HG03571 (cell line): ENCODE measurements at regions not wholly inside any gene's neighbourhood (a gene's known extent, or its start where the extent isn't known, plus 50 kb on each side); places are given as distances from the start of the nearest gene placed in this dataset.
"Not testable (repeated sequence)": the region's sequence is repeated elsewhere in the genome, so short reads cannot be mapped to it uniquely, and the experiment has no call there.

Experiments used
- ATAC-seq: cut with Tn5 transposase; IDR thresholded peaks from one replicate; pipeline ENCODE4 v1.9.1; 2021; ENCODE audit not compliant: unreplicated experiment

DNA sequence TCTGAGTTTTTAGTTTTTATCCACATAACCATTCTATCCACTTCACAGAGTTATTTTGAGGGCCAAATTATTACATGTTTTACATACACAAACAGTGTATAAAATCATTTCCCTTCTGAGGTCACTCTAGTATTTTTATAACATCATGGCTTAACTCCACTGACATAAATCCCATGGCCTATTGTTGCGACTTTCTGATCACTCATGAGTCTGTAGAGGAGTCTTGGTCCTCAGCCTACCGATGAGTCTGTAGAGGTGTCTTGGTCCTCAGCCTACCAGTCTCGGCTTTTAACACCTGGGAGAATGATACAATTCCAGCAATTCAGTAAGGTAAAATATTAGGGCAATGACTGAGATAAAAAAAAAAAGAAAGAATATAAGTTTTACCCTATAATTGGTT lies 483.7 kb downstream of the USP25 start:
- ATAC-seq, result no peak

DNA sequence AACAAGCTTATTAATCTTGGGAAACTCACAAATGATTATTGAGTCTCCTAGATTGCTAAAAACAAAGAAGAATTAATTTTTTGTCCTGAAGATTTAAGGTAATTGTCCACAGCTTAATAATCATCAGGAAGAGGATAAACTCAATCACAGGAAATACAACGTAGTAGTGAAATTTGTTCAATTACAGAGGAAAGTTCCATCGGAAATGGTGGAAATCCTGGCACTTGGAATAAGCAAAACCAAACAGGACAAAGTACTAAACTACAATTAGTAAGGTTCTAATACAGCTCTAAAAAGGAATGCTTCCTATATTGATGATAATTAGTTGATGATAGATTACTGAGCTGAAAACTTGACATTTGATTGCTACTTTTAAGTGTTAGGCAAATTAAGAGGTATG lies 485.4 kb downstream of the USP25 start:
- ATAC-seq, result no peak

DNA sequence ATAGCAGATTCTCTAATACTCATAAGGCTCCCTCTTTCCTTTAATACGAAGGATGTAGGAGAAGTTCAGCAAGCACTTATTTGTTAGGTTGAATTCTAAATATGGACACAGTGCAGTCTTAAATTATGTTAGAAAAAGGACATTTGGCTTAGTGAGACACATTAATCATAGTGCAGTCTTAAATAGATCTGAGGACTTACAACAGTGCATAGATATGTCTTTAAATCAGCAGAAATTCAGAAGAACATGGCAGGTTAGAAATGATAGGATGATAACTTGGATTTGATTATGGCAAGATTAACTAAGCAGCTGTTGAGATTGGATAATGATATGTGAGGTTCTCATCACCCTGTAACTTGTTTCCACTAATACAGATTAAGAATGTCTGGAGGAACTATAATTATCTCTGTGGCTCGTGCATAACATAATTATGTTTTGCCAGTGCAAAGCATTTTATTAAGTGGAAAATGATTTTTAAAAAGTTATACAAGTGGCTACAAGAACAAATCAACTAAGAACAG lies 485.9 kb downstream of the USP25 start:
- no peak for ATAC-seq

DNA sequence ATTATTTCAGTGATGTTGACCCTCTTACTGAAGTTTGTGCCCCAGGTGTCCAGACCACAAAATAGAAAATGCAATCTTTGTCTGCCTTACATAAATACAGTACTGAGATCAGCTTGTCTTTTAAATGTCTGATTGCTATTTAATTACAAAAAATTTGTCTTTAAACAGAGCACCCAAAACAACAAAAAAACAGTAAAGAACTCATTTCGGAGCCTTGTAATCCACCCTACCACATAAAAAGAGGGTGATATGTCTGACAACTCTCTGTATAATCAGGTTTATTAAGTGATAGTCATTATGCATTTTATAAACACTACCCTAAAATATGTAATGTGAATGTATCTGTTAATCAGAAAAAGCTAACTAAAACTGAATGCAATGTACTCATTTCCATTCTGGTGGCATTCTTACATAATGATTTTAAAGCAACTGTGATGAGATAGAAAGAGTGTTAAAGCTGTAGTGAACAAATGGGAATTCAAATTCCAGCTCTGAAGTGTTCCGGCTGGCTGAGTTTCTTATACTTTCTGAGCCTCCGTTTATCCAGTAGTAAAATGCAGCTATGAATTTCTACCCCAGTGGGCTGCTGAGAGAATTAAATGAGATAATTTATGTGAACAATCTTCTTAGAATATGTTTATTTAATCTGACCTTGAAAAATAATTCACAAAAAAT lies 486.6 kb downstream of the USP25 start:
- ATAC-seq, result no peak

DNA sequence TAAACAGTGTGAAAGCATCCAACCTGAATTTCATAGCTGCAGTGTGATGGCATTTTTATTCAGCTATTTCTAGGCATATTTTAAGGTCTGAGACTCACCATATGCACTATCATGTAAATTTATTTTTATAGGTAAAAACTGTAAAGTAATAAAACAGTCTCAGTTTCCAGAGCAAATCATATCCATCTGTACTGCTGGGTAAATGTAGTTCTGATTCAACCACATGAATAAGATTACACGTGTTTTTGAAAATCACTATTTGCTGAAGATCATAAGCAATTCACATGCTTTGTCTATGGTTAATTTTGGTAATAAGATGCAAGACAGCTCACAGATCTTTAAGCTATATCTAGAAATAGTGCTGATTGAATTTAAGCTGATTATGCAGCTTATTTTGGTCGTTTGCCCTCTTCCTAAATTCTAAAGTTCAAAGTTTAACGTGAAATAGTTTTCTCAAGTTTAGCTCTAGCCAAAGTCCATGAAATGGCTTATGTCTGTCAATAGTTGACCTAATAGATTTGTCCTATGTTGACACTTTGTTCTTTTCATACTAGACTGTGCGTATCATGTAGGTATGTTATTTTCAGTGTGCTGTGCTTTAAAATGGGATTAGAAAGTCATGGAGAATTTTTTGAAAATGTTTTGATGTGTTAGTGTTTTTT lies 489.0 kb downstream of the USP25 start:
- ATAC-seq, result no peak

DNA sequence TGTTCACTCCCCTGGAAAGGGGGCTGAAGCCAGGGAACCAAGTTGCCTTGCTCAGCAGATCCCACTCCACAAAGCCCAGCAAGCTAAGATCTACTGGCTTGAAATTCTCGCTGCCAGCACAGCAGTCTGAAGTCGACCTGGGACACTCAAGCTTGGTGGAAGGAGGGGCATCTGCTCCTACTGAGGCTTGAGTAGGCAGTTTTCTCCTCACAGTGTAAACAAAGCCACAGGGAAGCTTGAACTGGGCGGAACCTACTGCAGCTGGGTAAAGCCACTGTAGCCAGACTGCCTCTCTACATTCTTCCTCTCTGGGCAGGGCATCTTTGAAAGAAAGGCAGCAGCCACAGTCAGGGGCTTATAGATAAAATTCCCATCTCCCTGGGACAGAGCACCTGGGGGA lies 495.0 kb downstream of the USP25 start:
- ATAC-seq, result not testable (repeated sequence)

DNA sequence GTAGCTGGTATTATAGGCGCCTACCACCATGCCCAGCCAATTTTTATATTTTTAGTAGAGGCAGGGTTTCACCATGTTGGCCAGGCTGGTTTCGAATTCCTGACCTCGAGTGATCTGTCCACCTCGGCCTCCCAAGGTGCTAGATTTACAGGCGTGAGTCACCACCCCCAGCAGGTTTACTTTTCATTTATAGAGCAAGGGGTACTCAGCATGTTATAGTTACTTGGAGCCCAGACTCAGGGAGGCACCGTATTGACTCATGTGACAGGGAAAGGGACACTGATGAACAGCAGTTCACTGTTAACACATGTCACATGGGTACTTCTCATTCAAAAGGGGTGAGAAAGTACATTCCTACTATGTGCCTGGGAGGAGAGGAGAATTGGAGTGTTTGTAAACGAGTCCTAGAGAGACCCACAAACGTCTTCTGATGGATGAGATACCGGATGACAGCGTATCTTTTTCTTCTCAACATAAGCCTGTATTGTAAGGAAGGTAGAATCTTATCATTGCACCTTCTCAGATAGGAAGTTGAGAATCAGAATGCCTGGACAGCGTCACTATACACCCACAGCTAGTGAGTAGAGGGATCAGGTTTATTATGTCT lies 510.0 kb downstream of the USP25 start:
- no peak for ATAC-seq

DNA sequence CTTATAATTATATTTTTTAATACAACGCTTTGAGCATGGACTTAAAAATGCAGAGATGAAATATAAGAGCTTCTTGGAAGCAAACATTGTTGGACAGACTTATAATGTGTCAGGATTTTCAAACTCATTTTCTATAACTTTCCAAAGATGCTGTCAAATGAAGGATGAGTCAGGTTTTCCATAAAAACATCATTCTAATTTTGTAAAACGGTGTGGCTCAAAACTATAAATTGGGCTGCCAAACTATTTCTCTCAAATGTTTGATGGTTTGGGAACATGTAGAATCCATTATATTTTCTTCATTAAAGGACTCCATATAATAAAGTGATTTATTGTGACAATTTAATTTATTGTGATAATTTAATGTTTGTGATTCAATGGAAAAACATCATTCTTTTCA lies 511.2 kb downstream of the USP25 start:
- ATAC-seq, result no peak

DNA sequence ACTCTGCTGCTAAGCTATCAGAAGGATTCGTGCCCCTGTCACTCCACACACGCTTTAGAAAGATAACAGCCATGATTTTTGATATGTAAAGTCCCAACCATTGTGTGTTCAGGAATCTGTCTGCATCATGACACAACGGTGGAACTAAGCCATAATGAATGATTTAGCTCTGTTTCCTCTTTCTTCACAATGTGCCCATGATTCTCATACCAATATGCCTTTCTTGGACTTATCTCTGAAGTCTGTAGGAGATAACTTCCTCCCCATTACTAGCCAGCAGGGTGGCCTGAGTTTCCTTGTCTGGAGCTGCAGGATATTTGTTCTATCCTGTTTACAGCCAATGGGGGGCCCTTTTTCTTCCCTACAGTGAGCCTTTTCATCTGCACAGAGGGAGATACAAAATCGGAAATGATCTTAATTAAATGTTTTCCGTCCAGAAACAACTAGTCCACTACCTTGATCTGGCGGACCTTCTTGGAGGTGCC lies 511.7 kb downstream of the USP25 start:
- no peak for ATAC-seq

DNA sequence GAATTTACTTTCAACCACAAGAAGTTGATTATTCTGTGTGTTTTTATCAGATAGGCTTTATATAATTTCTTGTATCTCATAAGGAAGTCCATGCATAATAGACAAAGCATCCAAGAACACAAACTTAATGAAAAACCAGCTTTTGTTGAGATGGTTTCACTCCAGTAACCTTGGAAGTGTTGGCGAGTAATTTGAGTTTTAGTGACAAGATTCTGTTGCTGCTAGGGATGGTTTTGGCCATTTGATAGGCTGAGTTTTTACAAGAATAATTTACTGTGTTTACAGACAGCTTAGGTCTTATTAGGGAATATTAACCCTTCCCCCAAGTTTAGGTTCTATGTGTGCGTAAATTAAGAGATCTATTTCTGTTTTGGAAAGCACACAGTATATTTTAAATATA lies 513.6 kb downstream of the USP25 start:
- no peak for ATAC-seq

DNA sequence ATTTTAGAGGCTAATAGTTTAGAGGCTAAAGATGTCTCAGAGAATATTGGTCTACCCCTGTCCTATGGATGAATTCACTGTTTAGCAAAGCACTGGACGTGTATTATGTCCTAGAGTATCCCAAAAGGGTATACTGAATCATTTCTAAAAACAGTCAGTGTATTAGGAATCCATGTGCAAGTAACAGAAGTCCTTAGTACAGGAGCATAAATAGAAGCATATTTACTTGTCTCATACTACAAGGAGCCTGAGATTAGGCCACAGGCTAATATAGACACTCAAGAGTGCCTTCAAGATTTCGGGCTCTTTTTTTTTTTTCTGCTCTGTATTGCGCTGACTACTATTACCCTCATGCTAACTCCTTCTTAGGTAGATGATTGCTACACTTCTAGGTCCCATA lies 518.9 kb downstream of the USP25 start:
- no peak for ATAC-seq

DNA sequence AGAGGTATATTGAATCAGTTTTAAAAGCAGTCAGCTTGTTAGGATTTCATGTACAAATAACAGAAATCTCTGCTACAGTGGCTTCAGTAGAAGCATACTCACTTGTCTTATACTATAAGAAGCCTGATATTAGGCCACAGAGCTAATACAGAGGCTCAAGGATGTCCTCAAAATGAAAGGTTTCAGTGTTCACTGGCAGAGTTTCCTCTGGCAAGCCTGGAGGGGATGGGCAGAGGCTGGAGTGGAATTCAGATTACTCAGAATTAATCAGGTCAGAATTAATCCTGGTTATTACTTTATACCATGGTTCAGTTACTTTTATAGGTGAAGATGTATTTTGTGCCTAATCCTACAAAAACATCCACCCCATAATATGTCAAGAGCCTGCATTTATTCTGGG lies 520.5 kb downstream of the USP25 start:
- no peak for ATAC-seq

DNA sequence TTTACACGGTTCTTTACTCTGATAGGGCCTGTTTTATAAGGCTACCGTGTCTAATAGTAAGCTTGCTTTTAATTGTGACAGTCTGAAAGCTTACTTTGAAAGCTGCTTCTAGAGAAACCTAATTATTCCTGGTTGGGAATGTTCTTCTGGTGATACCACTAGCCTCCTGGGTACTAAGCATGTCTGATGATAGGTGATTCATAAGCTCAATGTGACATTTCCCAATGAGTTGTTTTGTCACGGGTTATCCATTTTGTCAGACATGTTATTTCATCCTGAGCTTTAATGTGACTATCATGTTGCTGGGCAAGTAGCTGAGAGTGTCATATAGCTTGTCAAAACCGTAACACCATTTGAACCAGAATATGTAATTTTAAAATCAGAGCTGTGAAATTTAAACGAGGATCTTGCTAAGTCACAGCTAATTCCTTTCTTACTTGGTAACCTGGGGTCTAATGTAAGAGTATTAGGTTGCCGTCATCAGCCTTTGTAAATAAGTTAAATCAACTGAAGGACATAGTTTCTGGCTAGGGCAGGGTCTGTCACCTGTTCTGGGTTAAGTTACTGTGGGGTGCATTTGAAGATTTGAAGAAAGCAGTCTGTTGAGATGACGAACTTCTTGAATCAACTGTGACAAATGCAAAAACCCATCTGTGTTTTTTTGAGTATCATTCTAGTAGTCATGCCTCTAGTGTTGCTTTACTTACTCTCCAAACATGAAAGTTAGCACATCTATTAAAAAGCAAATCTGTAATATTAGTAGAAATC lies 529.2 kb downstream of the USP25 start:
- ATAC-seq, result no peak

DNA sequence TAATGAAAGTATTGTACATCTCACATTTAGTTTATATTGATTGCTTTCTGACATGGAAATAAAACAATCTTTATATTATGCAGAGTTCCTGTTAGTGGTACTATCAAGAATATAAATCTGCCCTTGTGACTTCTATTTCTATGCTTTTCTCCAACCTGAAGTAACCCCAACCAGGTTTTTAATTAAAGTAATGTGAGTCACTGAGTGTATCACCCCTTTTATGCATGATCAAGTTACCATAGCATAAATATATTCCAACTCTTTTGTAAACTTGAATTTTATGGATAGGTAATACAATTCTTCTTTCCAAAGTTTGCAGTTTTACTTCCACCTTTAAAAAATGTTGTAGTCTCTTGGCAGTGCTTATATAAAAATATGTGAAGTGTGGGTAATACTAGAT lies 532.3 kb downstream of the USP25 start:
- no peak for ATAC-seq

DNA sequence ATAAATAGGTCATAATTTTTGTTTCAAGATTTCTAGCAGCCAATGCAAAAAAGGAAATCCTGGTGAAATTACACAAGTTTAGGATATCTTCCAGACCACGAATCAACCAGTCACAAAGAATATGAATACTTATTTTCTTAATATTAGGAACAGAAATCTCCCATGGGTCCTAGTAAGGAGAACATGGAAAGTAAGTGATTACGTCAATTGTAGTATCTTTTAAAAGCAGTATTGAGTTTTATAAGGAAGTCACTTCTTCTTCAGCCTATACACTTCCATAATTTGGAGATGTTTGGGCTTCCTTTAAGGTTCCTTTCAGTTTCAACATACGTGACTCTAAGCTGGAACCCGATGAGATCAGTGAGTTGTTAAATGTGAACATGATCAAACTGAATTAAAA lies 534.5 kb downstream of the USP25 start:
- no peak for ATAC-seq

DNA sequence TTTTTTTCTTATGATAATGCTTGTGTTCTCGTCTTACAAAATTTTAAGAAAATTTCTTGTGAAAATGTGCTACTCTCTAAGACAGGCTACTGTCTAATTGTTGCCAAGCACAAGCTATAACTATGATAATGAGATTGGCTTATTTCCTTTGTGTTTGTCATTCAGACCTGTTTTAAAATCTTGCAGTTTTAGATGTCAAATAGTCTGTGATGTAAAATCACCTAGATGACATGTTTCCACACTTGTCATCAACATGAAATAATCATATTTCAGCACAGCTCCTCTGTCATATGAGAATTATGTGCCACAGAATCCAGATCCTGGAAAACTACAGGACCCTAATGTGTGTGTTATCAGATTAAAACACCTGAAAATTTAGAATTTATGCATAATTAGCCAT lies 539.7 kb downstream of the USP25 start:
- no peak for ATAC-seq

DNA sequence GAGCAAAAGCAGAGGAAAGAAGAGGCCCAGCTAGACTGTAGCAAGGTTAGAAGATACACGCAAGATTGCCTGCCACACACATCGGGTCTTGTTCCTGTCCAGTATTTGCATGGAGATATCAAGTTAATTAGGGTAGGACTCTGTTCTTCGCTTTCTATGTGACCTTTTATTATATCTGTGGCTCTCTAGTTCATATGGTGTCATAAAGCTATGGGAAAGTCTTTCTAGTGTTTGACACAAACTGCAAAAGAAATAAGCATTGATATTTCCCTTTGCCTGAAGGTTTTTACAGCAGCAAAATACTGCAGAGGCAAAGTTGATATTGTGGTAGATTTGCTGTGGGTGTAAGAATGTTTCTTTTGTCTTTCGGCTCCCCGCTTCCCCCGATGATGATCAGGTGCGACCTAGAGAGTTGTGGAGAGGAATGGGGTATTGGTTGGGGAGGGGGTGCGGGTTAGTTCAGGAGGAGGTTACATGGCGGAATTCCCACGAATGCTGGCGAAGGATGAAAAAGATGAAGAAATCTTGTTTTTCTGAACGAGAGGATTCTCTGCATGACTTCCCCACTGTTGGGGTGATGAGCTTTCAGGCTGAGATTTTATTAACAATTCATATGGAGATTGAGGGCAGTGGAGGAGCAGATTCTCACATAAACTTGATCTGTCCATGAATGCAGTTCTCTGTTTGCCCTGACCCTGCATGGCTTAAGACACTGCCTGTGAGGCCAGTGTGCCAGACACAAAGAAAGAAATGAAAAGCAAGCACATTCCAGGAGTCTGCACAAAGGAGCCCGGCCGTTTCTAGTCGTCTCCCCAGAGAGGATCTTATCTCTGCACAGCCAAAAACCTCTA lies 550.2 kb downstream of the USP25 start:
- ATAC-seq, result no peak

DNA sequence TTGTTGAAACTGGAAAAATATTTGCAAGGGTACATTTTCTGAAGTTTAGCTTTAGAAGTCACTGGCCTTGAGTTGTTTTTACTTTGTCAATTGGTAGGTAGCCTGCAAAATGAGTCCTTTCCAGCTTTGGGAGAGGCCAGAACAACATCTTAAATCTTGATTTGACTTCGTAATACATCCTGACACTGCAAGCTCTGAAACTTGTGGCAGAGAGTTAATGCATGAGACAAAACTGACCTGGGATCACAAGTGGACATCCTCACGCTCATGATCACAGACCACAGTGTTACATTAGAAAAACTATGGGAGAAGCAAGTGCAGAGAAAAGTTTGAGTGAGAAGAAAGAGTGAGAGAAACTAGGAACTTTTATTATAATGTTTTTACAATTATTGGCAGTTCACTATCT lies 550.9 kb downstream of the USP25 start:
- ATAC-seq, result no peak

DNA sequence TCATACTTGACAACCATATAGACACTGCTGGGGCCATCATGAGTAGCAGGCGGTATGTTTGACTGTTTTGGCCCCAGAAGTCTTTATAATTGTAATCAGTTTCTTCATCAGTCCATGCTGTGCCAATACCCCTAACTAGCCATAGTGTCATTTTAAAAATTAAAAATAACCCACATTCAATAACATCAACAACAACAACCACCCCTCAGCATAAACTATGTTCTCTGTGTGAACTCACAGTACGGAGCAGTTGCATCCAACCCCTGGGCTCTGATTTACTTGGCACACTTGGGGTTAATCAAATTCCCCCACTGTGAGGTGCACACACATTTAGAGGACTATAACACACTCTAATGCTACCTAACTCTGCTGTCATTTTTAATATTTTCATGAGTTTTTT lies 553.7 kb downstream of the USP25 start:
- no peak for ATAC-seq

DNA sequence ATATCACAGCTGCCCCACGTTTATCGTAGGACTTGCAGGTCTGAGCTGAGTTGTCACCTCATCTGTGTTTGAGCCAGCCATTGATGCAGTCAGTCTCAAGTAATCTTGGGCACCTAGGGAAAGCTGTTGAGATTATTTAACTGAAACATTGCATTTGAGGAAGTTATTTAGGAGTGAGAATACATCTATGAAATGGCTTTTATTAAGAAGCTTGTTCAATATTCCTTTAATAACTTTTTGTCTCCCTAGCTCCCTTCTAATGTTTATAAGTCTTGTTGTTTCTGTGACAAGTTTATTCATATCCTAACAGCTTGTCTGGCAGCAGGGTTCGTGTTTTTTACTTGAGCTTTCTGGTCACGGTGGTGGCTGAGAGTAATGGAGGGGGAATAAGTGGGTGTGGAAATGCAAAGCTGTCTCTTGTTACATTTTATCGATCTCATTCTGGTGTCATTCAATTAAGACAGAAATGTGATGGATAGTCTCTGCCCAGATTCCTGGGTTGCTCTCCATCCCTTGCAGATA lies 555.9 kb downstream of the USP25 start:
- no peak for ATAC-seq
